ENCODE measurements at regions not wholly inside any gene's neighbourhood (a gene's known extent, or its start where the extent isn't known, plus 50 kb on each side); places are given as distances from the start of the nearest gene placed in this dataset.

- TF ChIP-seq POLR2A (IDR thresholded peaks at IDR 0.05; ENCODE audit: low read length): no peak
- no peak for TF ChIP-seq GATA1 (IDR thresholded peaks at IDR 0.05; ENCODE audit: low read depth, low read length)
These were observed 68.1 kb downstream of the TEKT4 start for GRCh38 chr2:94939349-94939748.

Data from erythroblast (primary cell).